GM23338 (cell line): ENCODE measurements at regions not wholly inside any gene's neighbourhood (a gene's known extent, or its start where the extent isn't known, plus 50 kb on each side); places are given as distances from the start of the nearest gene placed in this dataset.

Source experiments
- CREB1 ChIP-seq: fragments of 250-450 bp; sonication (Bioruptor Pico); IDR thresholded peaks from 2 replicates; pipeline ENCODE4 v1.5.0; 2020; ENCODE audit warnings: low read depth, mild to moderate bottlenecking, moderate library complexity
- EZH2 ChIP-seq: fragments of 200-600 bp; sonication (generic); IDR thresholded peaks from one replicate; pipeline ENCODE4 v1.8.0; 2017; ENCODE audit warnings: antibody characterized with exemption, mild to moderate bottlenecking, low read depth; ENCODE audit not compliant: unreplicated experiment
- EZH2phosphoT487 ChIP-seq: fragments of 200-600 bp; sonication (generic); IDR thresholded peaks from one replicate; pipeline ENCODE4 v1.8.1; 2018; ENCODE audit warnings: antibody characterized with exemption; ENCODE audit not compliant: unreplicated experiment
- JUNB ChIP-seq: IDR thresholded peaks from one replicate; pipeline ENCODE4 v1.6.1; 2016; ENCODE audit warnings: antibody characterized with exemption; ENCODE audit not compliant: unreplicated experiment
- POLR2AphosphoS5 ChIP-seq: IDR thresholded peaks from 2 replicates; pipeline ENCODE4 v1.6.1; 2016; ENCODE audit warnings: antibody characterized with exemption, low read depth
- ZNF331 ChIP-seq: fragments of 250-450 bp; sonication (Bioruptor Pico); IDR thresholded peaks from 2 replicates; pipeline ENCODE4 v1.5.0; 2020; ENCODE audit warnings: low read depth, mild to moderate bottlenecking, moderate library complexity
- TF ChIP-seq, protein P1 (sequence below), 2 experiments: fragments of 200-600 bp in 1 of 2; sonication (generic) in 1 of 2; conservative IDR thresholded peaks; 2 replicates each; pipeline versions ENCODE4 v1.5.1 to v1.6.1; 2016 to 2017; ENCODE audit warnings: antibody characterized with exemption in 2 of 2, low read depth in 2 of 2, mild to moderate bottlenecking in 2 of 2, moderate library complexity in 1 of 2
- TF ChIP-seq, protein P2 (sequence below): IDR thresholded peaks from one replicate; pipeline ENCODE4 v1.6.1; 2018; ENCODE audit warnings: antibody characterized with exemption; ENCODE audit not compliant: unreplicated experiment
- TF ChIP-seq, protein P3 (sequence below): IDR thresholded peaks from 2 replicates; pipeline ENCODE4 v1.6.1; 2016; ENCODE audit warnings: antibody characterized with exemption

DNA sequence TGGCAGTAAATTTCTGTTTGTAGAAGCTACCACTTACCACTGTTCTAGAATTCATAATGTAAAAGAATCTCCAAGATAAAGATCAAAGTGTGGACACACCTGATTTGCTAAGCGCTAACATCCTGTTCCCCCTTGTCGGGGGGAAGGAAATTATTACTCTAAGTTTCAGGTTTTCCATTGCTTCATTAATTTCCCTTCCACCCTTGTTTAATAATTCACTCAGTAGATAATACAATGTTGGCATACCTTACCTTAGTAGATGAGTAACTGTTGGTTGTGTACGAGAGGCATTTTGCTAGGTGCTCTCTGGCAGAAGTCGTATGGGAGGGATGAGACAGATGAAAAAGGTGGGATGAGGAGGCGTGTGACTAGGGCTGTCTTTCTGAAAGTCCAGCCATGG is 641.2 kb upstream of the ARRDC4 start:
- no peak for TF ChIP-seq JUNB
- TF ChIP-seq, protein P1, sequence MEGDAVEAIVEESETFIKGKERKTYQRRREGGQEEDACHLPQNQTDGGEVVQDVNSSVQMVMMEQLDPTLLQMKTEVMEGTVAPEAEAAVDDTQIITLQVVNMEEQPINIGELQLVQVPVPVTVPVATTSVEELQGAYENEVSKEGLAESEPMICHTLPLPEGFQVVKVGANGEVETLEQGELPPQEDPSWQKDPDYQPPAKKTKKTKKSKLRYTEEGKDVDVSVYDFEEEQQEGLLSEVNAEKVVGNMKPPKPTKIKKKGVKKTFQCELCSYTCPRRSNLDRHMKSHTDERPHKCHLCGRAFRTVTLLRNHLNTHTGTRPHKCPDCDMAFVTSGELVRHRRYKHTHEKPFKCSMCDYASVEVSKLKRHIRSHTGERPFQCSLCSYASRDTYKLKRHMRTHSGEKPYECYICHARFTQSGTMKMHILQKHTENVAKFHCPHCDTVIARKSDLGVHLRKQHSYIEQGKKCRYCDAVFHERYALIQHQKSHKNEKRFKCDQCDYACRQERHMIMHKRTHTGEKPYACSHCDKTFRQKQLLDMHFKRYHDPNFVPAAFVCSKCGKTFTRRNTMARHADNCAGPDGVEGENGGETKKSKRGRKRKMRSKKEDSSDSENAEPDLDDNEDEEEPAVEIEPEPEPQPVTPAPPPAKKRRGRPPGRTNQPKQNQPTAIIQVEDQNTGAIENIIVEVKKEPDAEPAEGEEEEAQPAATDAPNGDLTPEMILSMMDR (conservative IDR thresholded peaks at IDR 0.05; ENCODE audit: low read depth in 2 of 2) = no peak
- no peak for TF ChIP-seq POLR2AphosphoS5
- TF ChIP-seq, protein P2, sequence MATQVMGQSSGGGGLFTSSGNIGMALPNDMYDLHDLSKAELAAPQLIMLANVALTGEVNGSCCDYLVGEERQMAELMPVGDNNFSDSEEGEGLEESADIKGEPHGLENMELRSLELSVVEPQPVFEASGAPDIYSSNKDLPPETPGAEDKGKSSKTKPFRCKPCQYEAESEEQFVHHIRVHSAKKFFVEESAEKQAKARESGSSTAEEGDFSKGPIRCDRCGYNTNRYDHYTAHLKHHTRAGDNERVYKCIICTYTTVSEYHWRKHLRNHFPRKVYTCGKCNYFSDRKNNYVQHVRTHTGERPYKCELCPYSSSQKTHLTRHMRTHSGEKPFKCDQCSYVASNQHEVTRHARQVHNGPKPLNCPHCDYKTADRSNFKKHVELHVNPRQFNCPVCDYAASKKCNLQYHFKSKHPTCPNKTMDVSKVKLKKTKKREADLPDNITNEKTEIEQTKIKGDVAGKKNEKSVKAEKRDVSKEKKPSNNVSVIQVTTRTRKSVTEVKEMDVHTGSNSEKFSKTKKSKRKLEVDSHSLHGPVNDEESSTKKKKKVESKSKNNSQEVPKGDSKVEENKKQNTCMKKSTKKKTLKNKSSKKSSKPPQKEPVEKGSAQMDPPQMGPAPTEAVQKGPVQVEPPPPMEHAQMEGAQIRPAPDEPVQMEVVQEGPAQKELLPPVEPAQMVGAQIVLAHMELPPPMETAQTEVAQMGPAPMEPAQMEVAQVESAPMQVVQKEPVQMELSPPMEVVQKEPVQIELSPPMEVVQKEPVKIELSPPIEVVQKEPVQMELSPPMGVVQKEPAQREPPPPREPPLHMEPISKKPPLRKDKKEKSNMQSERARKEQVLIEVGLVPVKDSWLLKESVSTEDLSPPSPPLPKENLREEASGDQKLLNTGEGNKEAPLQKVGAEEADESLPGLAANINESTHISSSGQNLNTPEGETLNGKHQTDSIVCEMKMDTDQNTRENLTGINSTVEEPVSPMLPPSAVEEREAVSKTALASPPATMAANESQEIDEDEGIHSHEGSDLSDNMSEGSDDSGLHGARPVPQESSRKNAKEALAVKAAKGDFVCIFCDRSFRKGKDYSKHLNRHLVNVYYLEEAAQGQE = no peak
- TF ChIP-seq ZNF331 (CRISPR knock-in tag) = no peak
- TF ChIP-seq EZH2 = no peak
- TF ChIP-seq CREB1 (CRISPR knock-in tag) = no peak
- TF ChIP-seq, protein P3, sequence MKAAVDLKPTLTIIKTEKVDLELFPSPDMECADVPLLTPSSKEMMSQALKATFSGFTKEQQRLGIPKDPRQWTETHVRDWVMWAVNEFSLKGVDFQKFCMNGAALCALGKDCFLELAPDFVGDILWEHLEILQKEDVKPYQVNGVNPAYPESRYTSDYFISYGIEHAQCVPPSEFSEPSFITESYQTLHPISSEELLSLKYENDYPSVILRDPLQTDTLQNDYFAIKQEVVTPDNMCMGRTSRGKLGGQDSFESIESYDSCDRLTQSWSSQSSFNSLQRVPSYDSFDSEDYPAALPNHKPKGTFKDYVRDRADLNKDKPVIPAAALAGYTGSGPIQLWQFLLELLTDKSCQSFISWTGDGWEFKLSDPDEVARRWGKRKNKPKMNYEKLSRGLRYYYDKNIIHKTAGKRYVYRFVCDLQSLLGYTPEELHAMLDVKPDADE = no peak
- no peak for TF ChIP-seq EZH2phosphoT487
